GM23338 (cell line): ENCODE measurements at regions not wholly inside any gene's neighbourhood (a gene's known extent, or its start where the extent isn't known, plus 50 kb on each side); places are given as distances from the start of the nearest gene placed in this dataset.

Experiments
- ATAC-seq: fragments of 200-7000 bp; cut with Tn5 transposase; 3 replicates; pipeline ENCODE4 v1.9.1; 2020
- DNase-seq: peaks from one replicate; pipeline ENCODE4 v3.0.0-alpha.2; 2015; ENCODE audit warnings: low spot score
- H2AFZ ChIP-seq: fragments of 200-600 bp; sonication (generic); 2 replicates; pipeline ENCODE4 v1.8.0; 2016; ENCODE audit warnings: antibody characterized with exemption, mild to moderate bottlenecking, moderate library complexity
- H3F3A ChIP-seq: fragments of 200-600 bp; sonication (generic); replicated peaks from 2 replicates; pipeline ENCODE4 v1.8.0; 2017; ENCODE audit warnings: antibody characterized with exemption, mixed run types, low read depth
- H3K27ac ChIP-seq: fragments of 200-600 bp; sonication (generic); 2 replicates; pipeline ENCODE4 v1.6.1; 2016; ENCODE audit warnings: low read depth
- H3K27me3 ChIP-seq: fragments of 200-600 bp; sonication (generic); 2 replicates; pipeline ENCODE4 v1.8.0; 2016; ENCODE audit warnings: mild to moderate bottlenecking, mixed run types, moderate library complexity; ENCODE audit not compliant: insufficient read depth
- H3K36me3 ChIP-seq: fragments of 200-600 bp; sonication (generic); 2 replicates; pipeline ENCODE4 v1.8.0; 2016; ENCODE audit warnings: mild to moderate bottlenecking; ENCODE audit not compliant: insufficient read depth
- H3K4me1 ChIP-seq: fragments of 200-600 bp; sonication (generic); 2 replicates; pipeline ENCODE4 v1.8.0; 2016; ENCODE audit warnings: mild to moderate bottlenecking, moderate library complexity; ENCODE audit not compliant: insufficient read depth
- H3K4me2 ChIP-seq: fragments of 200-600 bp; sonication (generic); 2 replicates; pipeline ENCODE4 v1.7.1; 2017; ENCODE audit warnings: mixed run types
- H3K4me3 ChIP-seq: fragments of 200-600 bp; sonication (generic); 2 replicates; pipeline ENCODE4 v1.6.1; 2016; ENCODE audit warnings: mixed run types
- H3K79me2 ChIP-seq: fragments of 200-600 bp; sonication (generic); replicated peaks from 2 replicates; pipeline ENCODE4 v1.8.0; 2017; ENCODE audit warnings: mild to moderate bottlenecking; ENCODE audit not compliant: insufficient read depth
- H3K9me2 ChIP-seq: fragments of 200-600 bp; sonication (generic); 2 replicates; pipeline ENCODE4 v1.8.0; 2017; ENCODE audit not compliant: insufficient read depth
- H4K20me1 ChIP-seq: fragments of 200-600 bp; sonication (generic); replicated peaks from 2 replicates; pipeline ENCODE4 v1.8.0; 2017; ENCODE audit warnings: mild to moderate bottlenecking; ENCODE audit not compliant: insufficient read depth
- H3K27ac Mint-ChIP-seq: 2 replicates; pipeline ENCODE4 v1.8.0; 2020; ENCODE audit warnings: inconsistent platforms, mild to moderate bottlenecking, moderate library complexity, mixed read lengths
- H3K27me3 Mint-ChIP-seq: 3 replicates; pipeline ENCODE4 v1.8.0; 2022; ENCODE audit warnings: low read depth, mild to moderate bottlenecking, moderate library complexity, mixed read lengths, inconsistent platforms; ENCODE audit not compliant: insufficient read depth, poor library complexity
- H3K36me3 Mint-ChIP-seq: 3 replicates; pipeline ENCODE4 v1.8.0; 2021; ENCODE audit warnings: low read depth, mild to moderate bottlenecking, inconsistent platforms, moderate library complexity, mixed read lengths
- H3K4me1 Mint-ChIP-seq: 3 replicates; pipeline ENCODE4 v1.8.0; 2020; ENCODE audit warnings: mild to moderate bottlenecking, inconsistent platforms, mixed read lengths
- H3K4me3 Mint-ChIP-seq: 3 replicates; pipeline ENCODE4 v1.8.0; 2021; ENCODE audit warnings: moderate library complexity, mild to moderate bottlenecking, inconsistent platforms, mixed read lengths
- H3K9me3 Mint-ChIP-seq: 3 replicates; pipeline ENCODE4 v1.8.0; 2020; ENCODE audit warnings: moderate library complexity, mild to moderate bottlenecking, inconsistent platforms, mixed read lengths
- EZH2 ChIP-seq: fragments of 200-600 bp; sonication (generic); IDR thresholded peaks from one replicate; pipeline ENCODE4 v1.8.0; 2017; ENCODE audit warnings: antibody characterized with exemption, mild to moderate bottlenecking, low read depth; ENCODE audit not compliant: unreplicated experiment
- JUNB ChIP-seq: IDR thresholded peaks from one replicate; pipeline ENCODE4 v1.6.1; 2016; ENCODE audit warnings: antibody characterized with exemption; ENCODE audit not compliant: unreplicated experiment
- ZNF114 ChIP-seq: fragments of 250-450 bp; sonication (Bioruptor Pico); IDR thresholded peaks from 2 replicates; pipeline ENCODE4 v1.5.0; 2020; ENCODE audit warnings: mild to moderate bottlenecking, moderate library complexity
- ZNF331 ChIP-seq: fragments of 250-450 bp; sonication (Bioruptor Pico); IDR thresholded peaks from 2 replicates; pipeline ENCODE4 v1.5.0; 2020; ENCODE audit warnings: low read depth, mild to moderate bottlenecking, moderate library complexity
- TF ChIP-seq, protein P1 (sequence below): IDR thresholded peaks from 2 replicates; pipeline ENCODE4 v1.6.1; 2016; ENCODE audit warnings: antibody characterized with exemption
- TF ChIP-seq, protein P2 (sequence below), 2 experiments: fragments of 200-600 bp in 1 of 2; sonication (generic) in 1 of 2; conservative IDR thresholded peaks; 2 replicates each; pipeline versions ENCODE4 v1.5.1 to v1.6.1; 2016 to 2017; ENCODE audit warnings: antibody characterized with exemption in 2 of 2, low read depth in 2 of 2, mild to moderate bottlenecking in 2 of 2, moderate library complexity in 1 of 2
- TF ChIP-seq, protein P3 (sequence below): IDR thresholded peaks from one replicate; pipeline ENCODE4 v1.6.1; 2018; ENCODE audit warnings: antibody characterized with exemption; ENCODE audit not compliant: unreplicated experiment

DNA sequence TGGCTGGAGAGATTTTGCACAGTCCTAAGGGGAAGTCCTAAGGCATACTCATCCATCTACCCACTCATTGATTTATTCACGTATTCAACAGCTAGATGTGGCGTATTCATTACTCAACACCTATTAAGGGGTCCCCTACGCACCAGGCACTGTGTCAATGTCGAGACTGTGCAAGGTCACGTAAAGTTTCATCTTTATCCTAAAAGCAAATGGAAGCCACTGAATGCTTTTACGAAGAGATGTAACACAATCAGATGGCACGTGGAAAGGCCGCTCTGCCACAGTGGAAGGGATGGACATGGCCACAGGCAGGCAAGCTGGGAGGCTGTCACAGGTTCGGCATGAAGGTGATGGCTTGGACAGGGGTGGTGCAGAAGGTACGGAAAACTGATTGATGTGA, 66.3 kb upstream of the ZBTB18 start:
- Histone ChIP-seq H3F3A (no peaks in the 10 kb centered on the region), H3K27me3 (no peaks in the 10 kb centered on the region), H3K4me3 (no peak overlapping the region), H3K4me2 (no peak overlapping the region), H2AFZ (no peak overlapping the region), H3K9me2 (peaks cover 9% of the 10 kb centered on the region), H3K36me3 (no peaks in the 10 kb centered on the region), H3K4me1 (no peaks in the 10 kb centered on the region), H3K27ac (no peak overlapping the region), H3K79me2 (no peaks in the 10 kb centered on the region), H4K20me1 (no peaks in the 10 kb centered on the region)
- no peak for ATAC-seq
- Mint-ChIP-seq H3K27ac (no peak overlapping the region), H3K4me1 (peaks cover 4% of the 10 kb centered on the region; the same call in 1 of the 3 replicates), H3K4me3 (no peak overlapping the region), H3K9me3 (peaks cover 3% of the 10 kb centered on the region), H3K27me3 (peaks cover 2% of the 10 kb centered on the region), H3K36me3 (peaks cover 1% of the 10 kb centered on the region; the same call in 1 of the 3 replicates)
- TF ChIP-seq JUNB (no peak), EZH2 (no peak)
- TF ChIP-seq, protein P1, sequence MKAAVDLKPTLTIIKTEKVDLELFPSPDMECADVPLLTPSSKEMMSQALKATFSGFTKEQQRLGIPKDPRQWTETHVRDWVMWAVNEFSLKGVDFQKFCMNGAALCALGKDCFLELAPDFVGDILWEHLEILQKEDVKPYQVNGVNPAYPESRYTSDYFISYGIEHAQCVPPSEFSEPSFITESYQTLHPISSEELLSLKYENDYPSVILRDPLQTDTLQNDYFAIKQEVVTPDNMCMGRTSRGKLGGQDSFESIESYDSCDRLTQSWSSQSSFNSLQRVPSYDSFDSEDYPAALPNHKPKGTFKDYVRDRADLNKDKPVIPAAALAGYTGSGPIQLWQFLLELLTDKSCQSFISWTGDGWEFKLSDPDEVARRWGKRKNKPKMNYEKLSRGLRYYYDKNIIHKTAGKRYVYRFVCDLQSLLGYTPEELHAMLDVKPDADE = no peak
- DNase-seq = no peak

DNA sequence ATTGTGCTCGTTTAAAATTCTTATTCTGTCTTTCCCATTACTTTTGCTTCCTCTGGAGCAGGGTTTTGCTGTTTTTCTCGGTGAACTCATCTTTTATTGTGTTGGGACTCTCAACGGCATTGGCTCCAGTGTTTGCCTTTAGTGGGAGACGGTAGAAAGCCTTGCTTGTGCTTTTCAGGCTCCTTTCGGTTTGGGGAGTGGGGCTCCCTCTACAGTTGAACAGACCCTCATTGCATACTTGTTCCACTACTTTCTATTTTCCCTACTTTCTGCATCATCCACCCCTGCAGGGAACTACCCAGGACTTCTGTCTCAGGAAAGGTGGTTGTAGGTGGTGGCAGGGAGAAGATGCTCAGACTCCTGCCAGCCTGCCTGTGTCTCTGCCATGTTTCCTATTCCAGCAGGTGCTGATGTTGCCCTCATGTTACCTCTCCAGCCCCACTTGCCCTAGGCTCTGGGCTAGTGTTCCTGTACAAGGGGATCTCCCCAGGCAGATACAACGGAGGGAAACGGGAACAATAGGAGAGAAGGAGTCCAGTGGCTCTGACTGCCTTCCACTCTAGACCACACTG, 68.5 kb upstream of the ZBTB18 start:
- H3K27ac Mint-ChIP-seq = no peak overlapping the region
- Histone ChIP-seq H3K27ac (no peak overlapping the region), H3F3A (no peaks in the 10 kb centered on the region), H3K4me3 (no peak overlapping the region), H4K20me1 (no peaks in the 10 kb centered on the region), H2AFZ (no peak overlapping the region), H3K4me1 (no peaks in the 10 kb centered on the region), H3K27me3 (no peaks in the 10 kb centered on the region), H3K79me2 (no peaks in the 10 kb centered on the region), H3K36me3 (no peaks in the 10 kb centered on the region), H3K9me2 (0 out of 2 replicates have a peak, but pooled peaks cover 4% of the 10 kb centered on the region), H3K4me2 (no peak overlapping the region)
- H3K27me3 Mint-ChIP-seq = peaks cover 2% of the 10 kb centered on the region
- no peaks in the 10 kb centered on the region for H3K36me3 Mint-ChIP-seq
- peaks cover 5% of the 10 kb centered on the region; the same call in 2 of the 3 replicates for H3K9me3 Mint-ChIP-seq
- peak; percentile 95 for ATAC-seq
- DNase-seq = peak; percentile 75
- TF ChIP-seq, protein P2, sequence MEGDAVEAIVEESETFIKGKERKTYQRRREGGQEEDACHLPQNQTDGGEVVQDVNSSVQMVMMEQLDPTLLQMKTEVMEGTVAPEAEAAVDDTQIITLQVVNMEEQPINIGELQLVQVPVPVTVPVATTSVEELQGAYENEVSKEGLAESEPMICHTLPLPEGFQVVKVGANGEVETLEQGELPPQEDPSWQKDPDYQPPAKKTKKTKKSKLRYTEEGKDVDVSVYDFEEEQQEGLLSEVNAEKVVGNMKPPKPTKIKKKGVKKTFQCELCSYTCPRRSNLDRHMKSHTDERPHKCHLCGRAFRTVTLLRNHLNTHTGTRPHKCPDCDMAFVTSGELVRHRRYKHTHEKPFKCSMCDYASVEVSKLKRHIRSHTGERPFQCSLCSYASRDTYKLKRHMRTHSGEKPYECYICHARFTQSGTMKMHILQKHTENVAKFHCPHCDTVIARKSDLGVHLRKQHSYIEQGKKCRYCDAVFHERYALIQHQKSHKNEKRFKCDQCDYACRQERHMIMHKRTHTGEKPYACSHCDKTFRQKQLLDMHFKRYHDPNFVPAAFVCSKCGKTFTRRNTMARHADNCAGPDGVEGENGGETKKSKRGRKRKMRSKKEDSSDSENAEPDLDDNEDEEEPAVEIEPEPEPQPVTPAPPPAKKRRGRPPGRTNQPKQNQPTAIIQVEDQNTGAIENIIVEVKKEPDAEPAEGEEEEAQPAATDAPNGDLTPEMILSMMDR (conservative IDR thresholded peaks at IDR 0.05; ENCODE audit: low read depth in 2 of 2) = peak; percentile 59 to 71
- no peak for TF ChIP-seq ZNF331 (CRISPR knock-in tag)
- H3K4me3 Mint-ChIP-seq = no peak overlapping the region
- H3K4me1 Mint-ChIP-seq = peaks cover 4% of the 10 kb centered on the region; the same call in 1 of the 3 replicates

DNA sequence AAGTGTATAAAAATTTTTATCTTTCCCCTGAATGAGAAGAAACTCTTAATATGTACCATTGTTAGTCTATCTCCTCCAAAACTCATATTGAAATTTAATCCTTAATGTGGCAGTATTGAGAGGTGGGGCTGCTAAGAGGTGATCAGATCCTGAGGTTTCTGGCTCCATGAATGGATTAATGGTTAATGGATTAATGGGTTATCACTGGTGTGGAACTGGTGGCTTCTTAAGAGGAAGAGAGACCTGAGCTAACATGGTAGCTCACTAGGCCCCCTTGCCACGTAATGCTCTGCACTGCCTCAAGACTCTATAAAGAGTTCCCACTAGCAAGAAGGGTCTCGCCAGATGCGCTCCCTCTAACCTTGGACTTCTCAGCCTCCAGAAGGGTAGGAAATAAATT, 70.6 kb upstream of the ZBTB18 start:
- H2AFZ ChIP-seq = no peak overlapping the region
- H4K20me1 ChIP-seq = no peaks in the 10 kb centered on the region
- no peak overlapping the region; the same call in 1 of the 2 replicates for H3K27ac ChIP-seq
- Mint-ChIP-seq H3K4me1 (peaks cover 4% of the 10 kb centered on the region; the same call in 1 of the 3 replicates), H3K27me3 (no peaks in the 10 kb centered on the region), H3K27ac (no peak overlapping the region), H3K4me3 (no peak overlapping the region), H3K9me3 (peaks cover 5% of the 10 kb centered on the region; the same call in 2 of the 3 replicates), H3K36me3 (no peaks in the 10 kb centered on the region)
- no peaks in the 10 kb centered on the region for H3K4me1 ChIP-seq
- H3F3A ChIP-seq = no peaks in the 10 kb centered on the region
- no peaks in the 10 kb centered on the region for H3K36me3 ChIP-seq
- no peaks in the 10 kb centered on the region for H3K27me3 ChIP-seq
- no peaks in the 10 kb centered on the region for H3K79me2 ChIP-seq
- ATAC-seq = no peak
- no peaks in the 10 kb centered on the region for H3K9me2 ChIP-seq
- H3K4me2 ChIP-seq = no peak overlapping the region
- no peak for DNase-seq
- H3K4me3 ChIP-seq = no peak overlapping the region
- TF ChIP-seq, protein P3, sequence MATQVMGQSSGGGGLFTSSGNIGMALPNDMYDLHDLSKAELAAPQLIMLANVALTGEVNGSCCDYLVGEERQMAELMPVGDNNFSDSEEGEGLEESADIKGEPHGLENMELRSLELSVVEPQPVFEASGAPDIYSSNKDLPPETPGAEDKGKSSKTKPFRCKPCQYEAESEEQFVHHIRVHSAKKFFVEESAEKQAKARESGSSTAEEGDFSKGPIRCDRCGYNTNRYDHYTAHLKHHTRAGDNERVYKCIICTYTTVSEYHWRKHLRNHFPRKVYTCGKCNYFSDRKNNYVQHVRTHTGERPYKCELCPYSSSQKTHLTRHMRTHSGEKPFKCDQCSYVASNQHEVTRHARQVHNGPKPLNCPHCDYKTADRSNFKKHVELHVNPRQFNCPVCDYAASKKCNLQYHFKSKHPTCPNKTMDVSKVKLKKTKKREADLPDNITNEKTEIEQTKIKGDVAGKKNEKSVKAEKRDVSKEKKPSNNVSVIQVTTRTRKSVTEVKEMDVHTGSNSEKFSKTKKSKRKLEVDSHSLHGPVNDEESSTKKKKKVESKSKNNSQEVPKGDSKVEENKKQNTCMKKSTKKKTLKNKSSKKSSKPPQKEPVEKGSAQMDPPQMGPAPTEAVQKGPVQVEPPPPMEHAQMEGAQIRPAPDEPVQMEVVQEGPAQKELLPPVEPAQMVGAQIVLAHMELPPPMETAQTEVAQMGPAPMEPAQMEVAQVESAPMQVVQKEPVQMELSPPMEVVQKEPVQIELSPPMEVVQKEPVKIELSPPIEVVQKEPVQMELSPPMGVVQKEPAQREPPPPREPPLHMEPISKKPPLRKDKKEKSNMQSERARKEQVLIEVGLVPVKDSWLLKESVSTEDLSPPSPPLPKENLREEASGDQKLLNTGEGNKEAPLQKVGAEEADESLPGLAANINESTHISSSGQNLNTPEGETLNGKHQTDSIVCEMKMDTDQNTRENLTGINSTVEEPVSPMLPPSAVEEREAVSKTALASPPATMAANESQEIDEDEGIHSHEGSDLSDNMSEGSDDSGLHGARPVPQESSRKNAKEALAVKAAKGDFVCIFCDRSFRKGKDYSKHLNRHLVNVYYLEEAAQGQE = no peak
- TF ChIP-seq JUNB (no peak), ZNF114 (CRISPR knock-in tag) (no peak), EZH2 (no peak)
